GM19043 (cell line): ENCODE measurements at regions not wholly inside any gene's neighbourhood (a gene's known extent, or its start where the extent isn't known, plus 50 kb on each side); places are given as distances from the start of the nearest gene placed in this dataset.

Experiments
- ATAC-seq: cut with Tn5 transposase; IDR thresholded peaks from one replicate; pipeline ENCODE4 v1.9.1; 2021; ENCODE audit warnings: low read depth; ENCODE audit not compliant: unreplicated experiment

DNA sequence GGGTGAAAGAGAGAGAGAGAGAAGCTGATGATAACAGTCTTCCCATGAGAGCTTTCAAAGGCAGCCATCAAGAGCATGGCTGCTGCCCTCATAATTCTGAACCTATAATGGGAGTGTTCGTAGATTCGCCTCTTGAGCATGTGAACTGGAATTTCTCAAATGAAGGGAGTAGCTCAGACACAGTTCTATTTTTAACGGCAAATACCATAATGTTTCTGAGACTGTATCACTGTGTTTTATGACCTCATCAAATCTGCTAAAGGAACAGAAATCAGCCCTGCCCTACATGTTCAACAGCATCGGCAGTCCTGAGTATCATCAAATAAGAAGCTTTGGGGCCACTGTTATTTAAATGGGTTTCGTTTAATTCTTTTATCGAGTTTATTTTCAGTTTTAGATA lies 645.6 kb downstream of the GALR1 start:
- no peak for ATAC-seq

DNA sequence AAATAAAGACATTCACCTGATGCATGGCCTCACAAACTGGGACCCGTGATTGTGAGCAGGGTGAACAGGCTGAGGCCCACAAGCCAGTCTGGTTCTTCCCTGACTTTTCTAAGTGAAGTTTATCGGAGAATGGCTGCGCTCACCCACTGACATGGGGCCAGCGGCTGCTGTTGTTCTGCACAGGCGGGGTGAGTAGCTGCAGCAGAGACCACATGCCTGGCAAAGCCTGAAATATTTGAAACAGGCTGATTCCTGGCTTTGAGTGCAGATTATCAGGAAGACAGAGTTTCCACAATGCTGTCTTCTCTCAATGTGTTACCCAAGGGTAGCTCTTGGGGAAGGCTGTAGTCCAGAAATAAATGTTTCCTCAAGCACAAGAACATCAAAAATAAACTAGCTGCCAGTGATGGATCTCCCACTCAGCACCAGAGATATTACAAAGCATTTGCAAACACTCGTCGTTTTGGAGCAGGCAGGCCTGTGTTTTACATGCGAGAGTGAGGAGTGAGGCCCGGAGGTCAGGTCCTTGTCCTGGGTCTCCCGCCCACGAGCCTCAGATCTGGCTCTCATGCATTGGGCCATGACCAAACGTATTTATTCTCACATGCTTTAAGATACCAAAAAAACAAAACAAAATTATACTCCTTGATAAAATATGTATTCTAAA lies 647.1 kb downstream of the GALR1 start:
- no peak for ATAC-seq

DNA sequence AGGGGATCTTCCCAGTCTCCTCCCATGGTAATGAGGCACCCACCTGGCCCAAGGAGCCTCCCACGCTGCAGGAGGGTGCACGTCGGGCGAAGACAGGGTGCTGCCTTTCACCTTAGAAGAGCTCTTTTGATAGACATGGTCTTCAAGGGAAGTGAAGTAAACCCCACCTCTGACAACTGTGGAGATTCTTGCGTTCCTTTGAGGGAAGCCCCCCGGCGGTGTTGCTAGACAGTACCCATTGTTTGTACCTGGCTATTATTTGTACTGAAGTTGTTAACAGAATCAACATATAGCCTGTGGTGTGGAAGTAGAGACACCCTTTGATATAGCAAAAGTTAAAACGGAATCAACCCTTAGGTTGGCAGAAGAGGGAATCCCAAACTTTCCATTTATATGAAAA lies 648.0 kb downstream of the GALR1 start:
- no peak for ATAC-seq

DNA sequence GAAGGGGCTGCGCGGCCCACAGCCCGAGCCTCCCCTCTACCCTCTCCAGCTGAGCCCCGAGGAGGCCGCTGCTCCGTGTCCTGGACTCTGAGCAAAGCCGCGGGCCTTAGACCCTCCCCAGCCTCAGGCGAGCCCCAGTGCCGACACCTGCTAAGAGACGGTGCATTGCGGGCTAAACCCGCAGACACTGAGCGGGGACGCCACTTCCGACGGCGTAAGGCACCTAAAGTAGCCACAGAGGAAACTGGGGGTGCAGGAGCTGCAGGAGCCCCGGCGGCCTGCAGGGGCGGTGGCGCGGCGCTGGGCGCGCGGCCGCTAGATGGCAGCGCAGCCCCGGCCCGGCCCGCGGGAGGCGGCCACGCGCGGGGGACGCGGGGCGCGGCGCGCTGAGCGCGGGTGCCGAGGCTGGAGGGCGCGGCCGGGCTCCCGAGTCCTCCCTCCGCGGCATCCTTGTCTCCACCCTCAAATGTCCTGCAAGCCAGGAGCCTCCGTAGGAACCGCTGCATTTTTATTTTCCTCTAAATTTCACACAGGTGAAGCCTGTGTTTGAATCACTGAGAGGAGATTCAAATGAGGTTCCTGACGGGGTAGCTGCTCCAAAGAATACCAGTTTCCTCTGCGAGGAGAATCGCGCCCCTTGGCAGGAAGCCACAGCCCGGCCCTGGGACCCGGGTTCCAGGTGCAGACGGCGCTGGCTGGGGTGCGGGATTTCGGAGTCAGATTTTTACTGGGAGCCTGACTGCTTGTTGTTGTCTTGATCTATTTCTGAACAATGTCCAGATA lies 650.5 kb downstream of the GALR1 start:
- ATAC-seq: peak; percentile 98

DNA sequence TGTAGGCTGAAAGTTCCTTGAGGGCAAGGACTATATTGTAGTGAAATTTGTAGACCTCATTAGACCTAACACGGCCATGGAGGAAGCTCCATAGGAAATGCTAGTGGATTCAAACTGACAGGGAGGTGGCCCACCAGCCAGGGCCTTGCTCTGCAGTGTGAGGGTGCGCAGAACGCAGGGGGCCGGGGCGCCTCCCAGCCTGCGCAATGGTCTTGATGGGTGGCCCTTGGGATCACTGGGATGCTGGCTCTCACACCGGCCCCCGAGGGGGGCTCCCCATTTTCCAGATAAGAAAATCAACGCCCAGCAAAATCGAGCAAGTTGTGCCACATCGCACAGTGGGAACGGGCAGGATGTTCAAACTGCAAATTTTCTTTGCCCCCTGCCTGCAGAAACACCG lies 655.4 kb downstream of the GALR1 start:
- no peak for ATAC-seq

DNA sequence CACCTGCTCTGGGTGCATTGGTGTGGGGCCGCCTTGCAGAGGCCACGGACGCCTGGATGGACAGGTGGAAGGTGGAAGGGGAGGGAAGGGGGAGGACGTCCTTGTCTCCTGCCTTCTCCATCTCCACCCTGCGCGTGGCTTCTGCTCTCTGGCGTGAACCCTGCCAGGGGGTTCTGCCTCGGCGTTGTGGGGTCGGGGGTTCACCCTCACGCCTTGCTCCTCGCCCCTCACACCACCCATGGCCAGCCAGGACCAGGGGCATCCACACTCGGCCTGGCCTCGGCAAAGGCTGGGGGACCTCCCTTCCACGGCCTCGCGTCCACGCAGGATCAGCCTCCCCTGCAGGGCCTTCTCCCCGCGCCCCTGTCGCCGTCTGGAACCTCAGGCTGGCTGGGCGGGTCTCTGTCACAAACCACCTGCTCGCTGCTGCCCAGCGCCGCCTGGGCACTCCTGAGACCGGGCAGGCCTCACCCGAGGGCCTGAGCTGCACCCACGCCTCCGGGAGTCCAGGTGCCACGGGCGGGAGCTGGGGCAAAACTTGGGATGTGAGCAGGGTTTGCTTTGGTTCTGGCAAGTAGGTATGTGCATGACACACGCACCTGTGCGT lies 655.9 kb downstream of the GALR1 start:
- ATAC-seq: no peak

DNA sequence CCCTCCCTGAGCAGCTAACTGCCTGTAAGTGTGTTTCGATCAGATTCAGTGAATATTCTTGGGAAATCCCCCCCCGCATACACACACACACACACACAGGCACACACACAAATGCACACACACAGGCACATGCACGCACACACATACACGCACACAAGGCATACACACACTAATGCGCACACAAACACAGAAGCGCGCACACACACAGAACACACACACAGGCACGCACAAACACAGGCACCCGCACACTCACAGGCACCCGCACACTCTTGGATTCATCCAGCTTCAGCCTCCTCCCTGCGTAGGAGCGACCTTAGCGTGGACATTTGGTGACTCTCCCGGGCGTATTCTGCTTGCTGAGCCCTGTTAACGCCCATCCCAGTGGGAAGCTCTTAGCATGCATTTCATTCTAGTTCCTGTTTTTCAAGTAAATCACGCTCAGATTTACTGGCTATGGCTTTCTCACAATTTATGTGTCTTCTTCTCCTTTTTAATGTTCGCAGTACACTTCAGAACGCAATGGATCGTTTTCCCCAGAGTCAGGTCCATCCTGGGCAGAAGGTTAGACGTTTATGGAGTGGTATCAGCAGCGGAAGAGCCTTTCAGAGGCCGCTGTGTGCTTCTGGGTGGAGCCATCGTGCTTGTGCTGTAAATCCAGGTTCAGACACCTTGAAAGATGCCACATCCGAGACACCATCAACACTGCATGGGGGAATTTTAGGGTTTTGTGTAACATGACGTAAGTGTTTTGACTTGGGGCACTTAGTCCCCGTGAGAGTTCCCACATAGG lies 656.6 kb downstream of the GALR1 start:
- no peak for ATAC-seq

DNA sequence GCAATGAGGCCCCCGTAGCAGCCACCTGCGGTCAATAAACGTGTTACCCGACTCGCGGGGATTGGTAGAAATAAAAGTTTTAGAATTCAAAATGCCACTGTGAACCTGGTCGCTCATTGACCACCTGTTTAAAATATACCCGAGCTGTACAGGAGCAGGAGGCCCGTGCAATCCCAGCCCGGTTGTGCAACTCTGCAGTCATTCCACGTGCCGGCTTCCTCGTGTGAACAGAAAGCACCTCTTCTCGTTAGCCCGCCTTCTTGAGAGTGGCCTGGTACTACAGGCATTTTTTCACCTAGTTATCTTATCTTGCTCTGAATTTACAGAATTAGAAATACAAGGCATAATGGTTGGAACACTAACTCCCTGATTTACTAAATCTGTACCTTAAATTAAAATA lies 660.7 kb downstream of the GALR1 start:
- no peak for ATAC-seq

DNA sequence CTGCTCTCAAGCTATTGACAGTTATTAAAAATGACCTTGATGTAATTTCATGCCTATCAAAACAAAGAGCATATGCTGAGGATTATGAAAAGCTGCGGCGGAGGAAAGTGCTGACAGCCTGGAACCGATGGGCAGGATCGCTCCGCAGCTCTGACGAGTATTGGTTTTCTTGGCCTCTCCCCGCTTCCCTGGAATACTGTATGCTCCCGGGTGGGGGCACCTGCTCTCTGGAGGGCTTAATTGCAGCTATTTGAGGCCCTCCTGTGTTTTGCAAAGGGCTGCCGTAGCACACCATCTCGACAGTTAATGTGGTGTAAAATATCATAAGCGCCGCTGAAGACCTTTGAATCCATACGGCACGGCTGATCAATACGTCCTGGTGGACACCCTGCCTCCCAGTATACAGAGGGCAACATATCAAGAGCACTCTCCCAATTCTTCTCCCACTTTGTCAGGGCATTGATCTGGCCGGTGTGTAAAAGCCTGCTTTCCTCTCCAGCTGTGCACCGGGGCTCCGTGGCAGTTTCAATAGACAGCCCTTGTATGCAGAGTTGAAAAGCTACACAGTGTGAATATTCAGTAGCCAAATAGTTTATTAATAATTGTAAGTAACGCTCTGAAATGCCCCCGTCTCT lies 662.4 kb downstream of the GALR1 start:
- ATAC-seq: no peak

DNA sequence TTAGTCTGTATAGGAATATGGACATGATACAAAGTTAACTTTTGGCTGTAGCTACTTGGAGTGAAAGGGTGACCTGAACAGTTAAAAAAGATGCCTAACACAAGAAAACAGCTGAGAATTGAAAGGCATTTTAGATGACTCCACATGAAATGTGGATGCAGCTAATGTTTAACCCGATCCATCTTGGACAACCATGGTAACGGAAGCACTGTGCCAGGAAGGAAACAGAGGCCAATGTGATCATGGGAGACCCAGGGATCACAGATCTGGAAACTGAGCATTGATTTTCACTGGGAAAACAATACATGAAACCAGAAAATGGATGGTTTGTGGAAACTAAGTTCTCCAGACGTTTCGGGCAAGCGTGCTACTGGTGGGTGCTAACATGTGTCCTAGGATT lies 669.1 kb downstream of the GALR1 start:
- no peak for ATAC-seq

DNA sequence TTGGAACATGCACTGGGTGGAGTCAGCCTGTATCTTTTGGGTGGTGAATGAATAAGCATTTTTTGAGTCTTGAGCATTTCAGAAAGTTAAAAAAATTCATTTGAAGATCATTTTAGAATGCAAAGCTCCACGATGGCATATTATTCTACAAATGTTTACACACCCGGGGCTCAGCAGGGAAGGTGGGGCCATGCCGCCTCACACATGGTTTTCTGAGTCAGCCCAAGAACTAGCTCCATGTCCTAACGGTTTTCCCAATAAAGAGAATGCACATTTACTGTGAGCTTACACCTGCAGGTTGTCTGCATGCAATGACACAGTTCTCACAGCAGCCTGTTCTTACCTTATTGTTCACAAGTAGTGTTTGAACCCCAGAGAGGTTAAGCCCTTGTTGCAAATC lies 670.3 kb downstream of the GALR1 start:
- ATAC-seq: no peak

DNA sequence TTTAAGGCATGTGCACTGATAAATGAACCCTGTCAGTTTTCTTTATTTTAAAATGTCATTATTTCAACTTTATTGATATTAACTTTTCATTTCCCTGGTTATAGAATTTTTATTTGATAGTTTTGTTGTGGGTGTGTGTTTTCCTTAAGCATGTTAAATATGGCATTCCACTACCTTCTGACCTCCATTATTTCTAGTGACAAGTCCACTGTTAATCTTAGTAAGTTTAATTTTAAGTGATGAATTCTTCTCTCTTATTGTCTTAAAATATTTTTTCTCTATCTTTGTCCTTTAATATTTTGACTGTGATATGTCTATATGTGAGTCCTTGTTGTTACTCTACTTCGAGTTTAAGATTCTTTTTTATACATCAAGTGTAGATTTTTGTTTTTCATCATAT lies 685.7 kb downstream of the GALR1 start:
- ATAC-seq: no peak

DNA sequence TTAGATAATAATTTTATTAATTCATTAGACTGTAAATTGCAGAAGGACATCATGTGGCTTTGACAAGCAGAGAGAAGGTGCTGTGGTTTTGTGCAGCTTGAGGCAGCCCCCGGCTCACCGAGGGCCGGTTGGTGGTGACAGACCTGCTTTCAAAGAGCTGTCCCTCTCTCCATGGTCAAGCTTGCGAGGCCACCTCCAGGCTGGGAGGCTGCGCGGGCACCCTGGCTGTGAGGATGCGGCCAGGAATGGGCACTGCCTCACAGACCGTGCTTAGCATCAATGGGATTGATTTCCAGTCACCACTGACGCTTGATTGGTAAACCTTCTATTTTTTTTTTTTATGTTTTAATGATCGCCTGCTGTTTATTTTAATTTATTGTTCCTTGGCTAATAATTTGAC lies 690.9 kb downstream of the GALR1 start:
- ATAC-seq: no peak

DNA sequence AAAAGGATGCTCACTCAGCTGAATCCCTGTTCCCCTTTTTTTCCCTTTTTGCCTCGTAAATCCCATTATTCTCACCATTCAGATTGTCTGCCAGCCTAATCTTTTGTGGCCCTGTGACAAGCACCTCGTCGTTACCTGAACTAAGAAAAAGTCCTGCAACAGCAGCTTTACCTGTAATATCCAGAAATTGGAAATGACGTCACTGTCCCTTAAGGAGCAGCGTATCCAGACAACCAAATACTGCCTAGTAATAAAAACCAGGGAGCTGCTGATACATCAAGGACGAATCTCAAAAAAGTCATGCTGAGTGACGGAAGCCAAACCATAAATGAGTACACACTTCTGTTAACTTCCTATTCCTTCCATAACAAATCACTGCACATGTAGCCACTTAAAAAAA lies 694.9 kb downstream of the GALR1 start:
- ATAC-seq: no peak

DNA sequence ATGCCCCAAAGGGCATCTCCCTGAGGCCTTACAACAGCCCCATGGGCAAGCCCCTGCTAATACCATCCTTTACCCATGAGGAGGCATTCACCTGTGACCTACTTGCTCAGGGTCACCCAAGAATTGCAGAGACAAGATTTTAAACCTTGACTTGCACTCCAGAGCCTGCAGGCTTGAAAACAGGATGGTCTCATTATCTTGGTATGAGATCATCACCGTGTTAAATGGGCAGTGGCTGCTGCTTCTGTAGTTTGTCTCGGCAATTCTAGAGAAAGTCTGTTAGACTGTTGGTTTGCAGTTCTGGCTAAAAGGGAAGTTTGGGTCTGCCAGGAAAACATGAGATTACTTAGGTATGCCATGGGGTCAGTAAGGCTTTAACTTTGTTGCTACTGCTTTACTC lies 698.9 kb downstream of the GALR1 start:
- ATAC-seq: no peak

DNA sequence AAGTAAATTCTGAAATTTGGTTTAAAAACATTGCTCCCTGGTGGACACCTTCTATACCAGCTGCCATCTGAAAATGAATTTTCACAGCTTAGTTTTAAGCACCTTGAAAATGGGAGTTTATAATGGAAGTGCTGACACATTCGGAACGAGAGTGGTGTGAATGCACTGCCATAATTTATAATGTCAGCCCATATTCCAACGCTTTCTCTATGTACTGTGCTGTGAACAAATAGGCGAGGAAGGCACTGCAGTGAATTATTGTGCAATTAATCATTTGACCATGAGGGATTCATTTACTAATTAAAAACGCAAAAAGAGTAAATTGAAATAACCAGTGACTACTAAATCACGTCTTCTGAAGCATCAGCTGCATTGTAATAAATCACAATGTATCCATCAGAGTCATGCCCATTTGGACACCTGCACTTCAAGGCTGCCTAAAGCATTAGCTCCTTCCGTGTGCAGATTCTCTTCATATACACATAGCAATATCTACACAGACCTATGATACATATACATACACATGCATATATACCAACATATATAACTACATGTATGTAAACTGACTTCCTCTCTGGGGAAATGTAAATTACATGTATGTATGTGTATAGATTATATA lies 699.8 kb downstream of the GALR1 start:
- no peak for ATAC-seq

DNA sequence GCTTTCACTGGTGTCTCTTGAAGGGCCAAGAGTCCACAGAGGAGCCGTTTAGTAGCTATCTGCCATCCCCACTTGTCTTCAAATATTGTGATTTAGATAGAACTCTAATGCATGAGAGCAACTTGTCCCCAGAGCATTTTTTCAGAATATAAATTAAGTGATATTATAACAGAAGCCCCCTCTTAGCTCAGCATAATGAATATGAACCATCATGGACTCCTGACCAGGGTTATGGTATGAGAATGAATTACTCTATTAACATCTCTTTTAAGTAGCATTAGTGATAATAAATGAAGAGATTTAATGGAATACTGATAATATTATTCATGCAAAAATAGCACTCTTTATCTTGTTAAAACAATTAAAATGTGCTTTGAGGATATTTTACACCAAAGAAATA lies 709.6 kb downstream of the GALR1 start:
- ATAC-seq: no peak

DNA sequence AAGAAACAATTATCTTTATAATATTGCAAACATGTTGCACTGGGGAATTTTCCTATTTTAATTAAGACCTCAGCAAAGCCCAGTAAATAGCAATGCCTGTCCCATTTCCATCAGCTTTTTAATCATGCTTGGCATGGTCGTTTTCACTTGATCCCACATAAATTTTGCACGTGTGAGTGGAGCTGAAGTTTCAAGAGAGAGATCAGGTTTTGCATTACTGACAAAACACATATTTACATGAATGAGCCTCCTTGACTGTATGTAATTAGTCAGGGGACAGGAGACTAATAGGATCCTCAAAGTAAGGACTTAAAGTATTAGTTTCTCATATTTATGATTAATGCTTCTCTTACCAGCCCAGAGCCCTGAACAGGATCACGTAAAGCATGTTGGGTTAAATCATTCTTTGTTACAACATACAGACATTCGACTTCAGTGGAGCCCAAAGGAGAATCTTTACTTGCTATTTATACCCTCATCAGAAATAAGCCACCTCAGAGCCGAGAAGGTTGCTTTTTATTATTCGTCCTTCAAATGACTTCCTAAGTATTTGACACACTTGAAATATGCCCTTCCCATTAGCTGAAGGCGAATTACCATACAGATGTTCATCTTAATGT lies 711.3 kb downstream of the GALR1 start:
- no peak for ATAC-seq

DNA sequence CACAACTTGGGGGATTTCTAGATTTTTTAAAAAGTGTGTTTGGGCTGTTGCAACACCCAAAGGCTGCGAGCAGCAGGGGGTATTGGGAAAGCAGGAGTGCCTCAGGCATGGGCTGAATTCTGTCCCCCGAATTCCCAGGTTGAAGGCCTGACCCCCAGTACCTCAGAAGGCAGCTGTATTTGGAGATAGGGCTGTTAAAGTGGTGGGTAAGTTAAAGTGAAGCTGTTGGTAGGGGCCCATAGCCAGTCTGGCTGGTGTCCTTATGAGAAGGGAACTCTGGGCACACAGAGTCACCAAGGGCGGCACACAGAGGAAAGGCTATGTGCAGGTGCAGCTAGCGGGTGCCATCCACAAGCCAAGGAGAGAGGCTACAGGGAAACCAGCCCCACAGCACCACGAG lies 717.4 kb downstream of the GALR1 start:
- no peak for ATAC-seq

DNA sequence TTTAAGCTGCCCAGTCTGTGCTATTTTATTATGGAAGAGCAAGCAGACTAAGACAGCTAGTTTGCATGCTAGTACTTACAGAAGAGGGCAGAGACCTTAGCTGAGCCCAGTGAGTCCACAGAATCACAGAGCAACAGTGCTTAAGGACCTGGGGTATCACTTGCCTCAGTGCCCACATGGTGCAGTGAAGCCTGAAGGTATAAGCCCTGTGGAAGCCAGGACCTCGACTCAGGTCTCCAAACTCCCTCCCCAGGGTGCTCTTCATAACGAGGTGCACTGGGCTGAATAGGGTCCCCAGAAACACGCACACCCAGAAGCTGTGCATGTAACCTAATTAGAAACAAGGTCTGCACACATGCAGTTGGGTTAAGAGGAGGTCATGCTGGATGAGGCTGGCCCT lies 718.1 kb downstream of the GALR1 start:
- no peak for ATAC-seq
